ENCODE measurements at regions not wholly inside any gene's neighbourhood (a gene's known extent, or its start where the extent isn't known, plus 50 kb on each side); places are given as distances from the start of the nearest gene placed in this dataset.

DNA sequence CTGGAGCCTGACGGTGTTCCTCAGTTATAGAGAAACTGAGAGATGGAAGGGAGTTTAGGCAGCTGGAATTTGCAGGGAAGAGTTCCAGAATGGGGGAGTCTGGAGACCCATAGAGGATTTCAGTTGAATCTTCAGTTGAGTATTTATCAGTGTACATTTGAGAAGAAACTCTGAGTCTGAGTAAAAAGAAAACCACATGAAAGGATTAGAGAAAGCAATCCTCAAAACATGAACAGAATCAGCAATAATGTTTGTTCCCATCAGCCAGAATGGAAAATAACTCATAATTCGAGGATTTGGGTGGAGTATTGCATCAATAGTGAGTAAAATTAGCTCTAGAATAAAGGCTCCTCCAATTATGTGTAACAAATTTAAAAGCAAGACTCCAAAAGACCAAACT, 130.0 kb upstream of the AHR start:
- in situ Hi-C loops (cut with MboI; ENCODE audit: low pct_unique_long_range_greater_than_20kb in 2 of 9, low sequenced_read_pairs in 9 of 9, unreplicated experiment in 9 of 9) = no loop called here
- WGBS, 10 experiments = 13 to 93% (median 64%) methylated on average over 1 to 2 of the region's 2 CpGs; no CpG with 5 or more reads in 3 of the 10 experiments
- Histone ChIP-seq H3K27ac (no peak overlapping the region), H3K4me1 (replicated peaks in 1 of 2) (no peaks in the 10 kb centered on the region), H3K4me3 (no peak overlapping the region)
- no peak for ATAC-seq (replicated peaks in 6 of 8)

- ATAC-seq (replicated peaks in 6 of 8) = no peak
- no peaks in the 10 kb centered on the region for H3K4me1 ChIP-seq (replicated peaks in 1 of 2)
- in situ Hi-C loops (cut with MboI; ENCODE audit: low pct_unique_long_range_greater_than_20kb in 2 of 9, low sequenced_read_pairs in 9 of 9, unreplicated experiment in 9 of 9) = no loop called here
- 62 to 93% (median 87%) methylated on average over 3 of the region's 3 CpGs for WGBS, 10 experiments
- no peak overlapping the region for H3K4me3 ChIP-seq
- no peak overlapping the region for H3K27ac ChIP-seq
These were observed 127.0 kb upstream of the AHR start for GRCh38 chr7:17171427-17171826.

DNA sequence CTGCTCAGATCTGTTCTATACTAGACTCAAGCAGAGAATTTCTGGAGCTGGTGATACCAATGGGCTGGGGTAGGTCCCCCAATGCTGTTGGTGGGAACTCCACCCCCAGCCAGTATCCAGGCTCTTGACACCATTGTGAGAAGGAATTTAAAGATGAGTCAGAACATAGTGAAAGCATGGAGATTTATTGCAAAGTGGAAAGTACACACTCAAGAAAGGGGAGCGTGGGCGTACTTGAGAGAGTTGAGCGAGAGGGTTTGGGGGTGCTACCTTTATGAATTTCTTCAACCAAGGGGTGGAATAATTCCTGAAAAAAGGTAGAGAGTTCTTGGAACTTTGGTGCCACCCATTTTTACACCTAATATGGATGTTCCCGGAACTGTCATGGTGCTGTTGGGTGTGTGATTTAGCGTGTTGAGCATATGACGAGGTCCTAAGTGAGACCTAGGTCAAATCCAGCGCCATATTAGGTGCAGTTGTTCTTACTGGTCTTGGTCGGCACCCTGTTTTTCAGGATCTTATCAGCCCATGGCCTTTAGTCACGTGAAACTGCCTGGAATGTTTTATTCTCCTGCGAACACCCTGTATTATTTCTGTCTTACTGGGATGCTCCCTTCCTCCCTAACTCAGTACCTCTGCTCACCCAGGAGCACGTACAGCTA, 122.0 kb upstream of the AHR start:
- WGBS, 10 experiments = 59 to 100% (median 91%) methylated on average over 1 to 9 of the region's 11 CpGs; no CpG with 5 or more reads in 1 of the 10 experiments
- in situ Hi-C loops (cut with MboI; ENCODE audit: low pct_unique_long_range_greater_than_20kb in 2 of 9, low sequenced_read_pairs in 9 of 9, unreplicated experiment in 9 of 9) = no loop called here
- Histone ChIP-seq H3K27ac (no peak overlapping the region), H3K4me1 (replicated peaks in 1 of 2) (no peaks in the 10 kb centered on the region), H3K4me3 (no peak overlapping the region)
- no peak for ATAC-seq (replicated peaks in 6 of 8)

DNA sequence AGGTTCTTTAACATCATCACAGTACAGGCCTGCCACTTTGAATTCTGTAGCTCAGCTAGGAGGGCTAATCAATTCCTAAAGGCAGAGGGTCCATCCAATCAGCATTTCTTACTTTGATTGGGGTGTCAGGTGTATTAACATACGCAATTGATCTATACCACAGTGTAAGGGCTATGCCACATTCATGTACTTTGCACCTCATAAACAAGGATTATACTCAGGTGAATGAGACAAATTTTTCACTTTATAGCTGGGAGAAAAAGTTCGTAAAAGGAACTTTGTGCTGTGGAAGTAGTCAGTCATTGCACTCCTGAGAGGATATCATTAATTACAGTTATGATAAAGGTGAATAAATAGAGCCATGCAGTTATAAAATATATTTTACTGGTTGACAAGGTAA, 119.9 kb upstream of the AHR start:
- H3K4me1 ChIP-seq (replicated peaks in 1 of 2) = no peaks in the 10 kb centered on the region
- no peak for ATAC-seq (replicated peaks in 6 of 8)
- 60 to 100% (median 91%) methylated on average over 1 to 2 of the region's 2 CpGs for WGBS, 10 experiments
- in situ Hi-C loops (cut with MboI; ENCODE audit: low pct_unique_long_range_greater_than_20kb in 2 of 9, low sequenced_read_pairs in 9 of 9, unreplicated experiment in 9 of 9) = no loop called here
- no peak overlapping the region for H3K27ac ChIP-seq
- no peak overlapping the region for H3K4me3 ChIP-seq

- no peaks in the 10 kb centered on the region for H3K4me1 ChIP-seq (replicated peaks in 1 of 2)
- ATAC-seq (replicated peaks in 6 of 8) = no peak
- 60 to 93% (median 81%) methylated on average over 2 to 3 of the region's 3 CpGs; no CpG with 5 or more reads in 3 of the 10 experiments for WGBS, 10 experiments
- no peak overlapping the region for H3K27ac ChIP-seq
- no peak overlapping the region for H3K4me3 ChIP-seq
- in situ Hi-C loops (cut with MboI; ENCODE audit: low pct_unique_long_range_greater_than_20kb in 2 of 9, low sequenced_read_pairs in 9 of 9, unreplicated experiment in 9 of 9) = no loop called here
These were observed 117.0 kb upstream of the AHR start for GRCh38 chr7:17181482-17181881.

DNA sequence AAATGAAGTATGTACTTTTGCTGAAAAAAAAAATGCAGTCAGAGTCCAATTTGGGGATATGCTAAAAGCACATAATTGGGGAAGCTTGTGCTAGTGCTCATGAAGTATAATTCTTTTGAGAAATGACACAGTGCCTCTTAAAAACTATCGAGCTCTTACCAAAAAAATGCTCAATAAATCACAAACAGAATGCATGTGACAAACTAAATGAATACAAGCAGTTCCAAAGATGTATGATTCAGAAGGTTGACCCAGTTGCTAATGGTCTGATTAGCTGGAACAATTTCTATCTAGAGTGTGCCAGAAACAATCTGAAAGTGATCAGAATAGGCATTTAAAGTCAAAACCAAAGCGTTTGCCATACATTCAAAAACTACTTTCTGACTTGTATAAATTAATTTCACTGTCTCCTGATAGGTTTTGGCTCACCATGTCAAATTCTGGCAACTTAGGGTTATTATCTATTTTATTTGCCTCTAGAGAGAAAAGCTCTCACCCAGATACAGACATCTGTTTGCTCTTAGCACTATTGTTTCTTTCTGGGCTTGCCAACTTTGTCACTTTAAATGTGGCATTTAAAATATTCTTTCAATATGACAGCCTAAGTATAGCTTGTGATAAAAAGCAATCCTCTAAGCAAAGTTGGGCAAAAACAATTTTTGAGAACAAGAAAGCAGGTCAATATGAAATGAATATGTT, 114.7 kb upstream of the AHR start:
- Histone ChIP-seq H3K27ac (no peak overlapping the region), H3K4me3 (no peak overlapping the region), H3K4me1 (replicated peaks in 1 of 2) (no peaks in the 10 kb centered on the region)
- peak in 2 of 8 experiments; percentile 45 to 83 for ATAC-seq (replicated peaks in 6 of 8)
- in situ Hi-C loops (cut with MboI; ENCODE audit: low pct_unique_long_range_greater_than_20kb in 2 of 9, low sequenced_read_pairs in 9 of 9, unreplicated experiment in 9 of 9) = no loop called here
- WGBS, 10 experiments = 0 to 100% (median 43%) methylated on average over 1 to 2 of the region's 2 CpGs; no CpG with 5 or more reads in 2 of the 10 experiments

DNA sequence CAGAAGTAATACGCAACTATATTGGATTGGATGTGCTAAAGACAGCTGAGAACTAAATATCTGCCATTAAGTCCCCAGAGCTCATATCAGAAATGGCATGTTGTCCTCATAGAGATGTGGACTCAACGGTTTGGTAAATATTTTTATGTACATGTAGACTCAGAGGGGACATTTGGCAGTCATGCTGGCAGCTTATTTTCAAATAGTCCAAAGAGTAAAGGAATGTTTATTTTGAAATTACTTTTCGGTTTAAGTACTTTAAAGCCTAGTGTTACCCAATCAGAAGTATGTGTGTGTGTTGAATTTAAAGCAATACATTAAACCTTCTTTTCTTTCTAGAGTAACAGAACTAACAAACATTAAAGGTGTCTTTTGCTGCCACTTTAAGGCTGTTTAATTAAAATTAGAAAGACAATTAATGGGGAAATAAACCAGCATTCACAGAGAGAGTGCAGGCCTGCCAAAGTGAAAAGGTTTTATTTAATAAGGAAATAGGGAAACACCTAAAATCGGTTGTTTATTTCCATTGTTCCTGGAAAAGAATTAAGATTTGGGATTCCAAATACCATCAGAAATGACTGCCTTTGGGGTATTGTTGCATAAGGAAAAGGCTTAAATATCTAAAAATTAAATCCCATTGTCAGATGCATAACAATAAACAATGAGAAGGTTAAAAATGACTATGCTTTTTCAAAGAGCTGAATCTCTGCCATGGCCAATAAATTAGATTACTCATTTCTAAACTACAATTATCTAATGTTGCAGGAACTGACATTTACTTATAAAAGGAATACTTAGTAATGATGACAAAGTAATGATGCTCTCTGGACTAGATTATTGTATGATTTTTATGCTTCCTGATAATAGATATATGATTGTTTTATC, 113.4 kb upstream of the AHR start:
- Histone ChIP-seq H3K4me1 (replicated peaks in 1 of 2) (no peaks in the 10 kb centered on the region), H3K4me3 (no peak overlapping the region), H3K27ac (no peak overlapping the region)
- no peak for ATAC-seq (replicated peaks in 6 of 8)
- in situ Hi-C loops (cut with MboI; ENCODE audit: low pct_unique_long_range_greater_than_20kb in 2 of 9, low sequenced_read_pairs in 9 of 9, unreplicated experiment in 9 of 9) = no loop called here
- 67 to 100% (median 88%) methylated on average over 1 to 4 of the region's 4 CpGs for WGBS, 10 experiments

- H3K27ac ChIP-seq = no peak overlapping the region
- 63 to 100% (median 92%) methylated on average over 2 to 4 of the region's 4 CpGs for WGBS, 10 experiments
- no peaks in the 10 kb centered on the region for H3K4me1 ChIP-seq (replicated peaks in 1 of 2)
- H3K4me3 ChIP-seq = no peak overlapping the region
- in situ Hi-C loops (cut with MboI; ENCODE audit: low pct_unique_long_range_greater_than_20kb in 2 of 9, low sequenced_read_pairs in 9 of 9, unreplicated experiment in 9 of 9) = no loop called here
- no peak for ATAC-seq (replicated peaks in 6 of 8)
These were observed 112.8 kb upstream of the AHR start for GRCh38 chr7:17185690-17186070.

- Histone ChIP-seq H3K4me3 (no peak overlapping the region), H3K27ac (no peak overlapping the region), H3K4me1 (replicated peaks in 1 of 2) (no peaks in the 10 kb centered on the region)
- no peak for ATAC-seq (replicated peaks in 6 of 8)
- in situ Hi-C loops (cut with MboI; ENCODE audit: low pct_unique_long_range_greater_than_20kb in 2 of 9, low sequenced_read_pairs in 9 of 9, unreplicated experiment in 9 of 9) = no loop called here
- WGBS, 10 experiments = 43 to 100% (median 79%) methylated on average over 1 to 2 of the region's 2 CpGs
These were observed 111.5 kb upstream of the AHR start for GRCh38 chr7:17186745-17187530.

GRCh38 chr7:17194656-17195055, 103.8 kb upstream of the AHR start:
- Histone ChIP-seq H3K4me3 (no peak overlapping the region), H3K4me1 (replicated peaks in 1 of 2) (no peaks in the 10 kb centered on the region), H3K27ac (no peak overlapping the region)
- WGBS, 10 experiments = 43 to 83% (median 63%) methylated on average over 1 to 5 of the region's 5 CpGs; no CpG with 5 or more reads in 1 of the 10 experiments
- ATAC-seq (replicated peaks in 6 of 8) = no peak
- in situ Hi-C loops (cut with MboI; ENCODE audit: low pct_unique_long_range_greater_than_20kb in 2 of 9, low sequenced_read_pairs in 9 of 9, unreplicated experiment in 9 of 9) = no loop called here

GRCh38 chr7:17195576-17195975, 102.9 kb upstream of the AHR start:
- Histone ChIP-seq H3K4me3 (no peak overlapping the region), H3K4me1 (replicated peaks in 1 of 2) (no peaks in the 10 kb centered on the region), H3K27ac (no peak overlapping the region)
- WGBS, 10 experiments = 60 to 100% (median 88%) methylated on average over 1 to 2 of the region's 2 CpGs; no CpG with 5 or more reads in 2 of the 10 experiments
- in situ Hi-C loops (cut with MboI; ENCODE audit: low pct_unique_long_range_greater_than_20kb in 2 of 9, low sequenced_read_pairs in 9 of 9, unreplicated experiment in 9 of 9) = no loop called here
- ATAC-seq (replicated peaks in 6 of 8) = peak in 1 of 8 experiments; percentile 20

DNA sequence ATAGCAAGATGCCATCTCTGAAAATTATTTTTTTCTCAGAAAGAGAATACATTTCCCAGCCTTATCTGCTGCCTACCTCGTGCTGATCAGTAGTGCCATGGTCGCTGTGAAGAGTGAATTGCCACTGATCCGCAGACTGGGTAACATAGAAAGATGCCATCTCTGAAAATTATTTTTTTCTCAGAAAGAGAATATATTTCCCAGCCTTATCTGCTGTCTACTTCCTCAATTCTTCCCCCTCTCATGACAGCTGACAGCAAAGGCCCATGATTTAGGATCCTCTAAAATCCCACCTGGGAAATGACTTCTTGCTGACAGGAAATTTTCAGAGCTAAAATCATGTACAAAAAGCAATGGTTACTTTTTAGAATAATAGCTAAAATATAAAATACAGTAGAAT, 92.5 kb upstream of the AHR start:
- 75 to 100% (median 96%) methylated on average over 1 to 3 of the region's 3 CpGs; no CpG with 5 or more reads in 2 of the 10 experiments for WGBS, 10 experiments
- no peak overlapping the region for H3K27ac ChIP-seq
- H3K4me3 ChIP-seq = no peak overlapping the region
- H3K4me1 ChIP-seq (replicated peaks in 1 of 2) = no peaks in the 10 kb centered on the region
- no peak for ATAC-seq (replicated peaks in 6 of 8)
- in situ Hi-C loops (cut with MboI; ENCODE audit: low pct_unique_long_range_greater_than_20kb in 2 of 9, low sequenced_read_pairs in 9 of 9, unreplicated experiment in 9 of 9) = no loop called here
